SK-N-MC (cell line): ENCODE measurements at regions not wholly inside any gene's neighbourhood (a gene's known extent, or its start where the extent isn't known, plus 50 kb on each side); places are given as distances from the start of the nearest gene placed in this dataset.

Experiments
- EZH2 ChIP-seq: fragments of 200-600 bp; sonication (generic); IDR thresholded peaks from one replicate; pipeline ENCODE4 v1.6.1; 2017; ENCODE audit warnings: antibody characterized with exemption
- POLR2AphosphoS5 ChIP-seq: IDR thresholded peaks from 2 replicates; pipeline ENCODE4 v1.6.1; 2012; ENCODE audit warnings: mild to moderate bottlenecking, low read depth, low read length, borderline replicate concordance

GRCh38 chr14:65819569-65819968, 407.0 kb downstream of the FUT8 start:
- no peak for TF ChIP-seq POLR2AphosphoS5
- TF ChIP-seq EZH2: no peak
